Lung (tissue), 11 donors: ENCODE measurements at regions not wholly inside any gene's neighbourhood (a gene's known extent, or its start where the extent isn't known, plus 50 kb on each side); places are given as distances from the start of the nearest gene placed in this dataset.

Source experiments
- ATAC-seq: fragments of 200-7000 bp; cut with Tn5 transposase; one replicate; pipeline ENCODE4 v1.9.1; 2020; ENCODE audit warnings: moderate number of reproducible peaks; ENCODE audit not compliant: insufficient read depth, low FRiP score
- DNase-seq, 3 donors: peaks; one replicate each; pipeline ENCODE4 v3.0.0-alpha.2; 2013 to 2017
- H3K27ac ChIP-seq, 2 donors: one replicate each; pipeline ENCODE4 v1.5.1; 2013; ENCODE audit warnings: mild to moderate bottlenecking in 2 of 2, moderate library complexity in 2 of 2, control low read depth in 1 of 2, inconsistent platforms in 1 of 2, low read depth in 1 of 2, low read length in 1 of 2
- H3K27me3 ChIP-seq, 3 donors: one replicate each; pipeline ENCODE4 v1.5.1; 2013; ENCODE audit warnings: low read length in 2 of 3; ENCODE audit not compliant: control insufficient read depth in 3 of 3, insufficient read depth in 3 of 3
- H3K36me3 ChIP-seq, 4 donors: one replicate each; pipeline ENCODE4 v1.5.1; 2013; ENCODE audit warnings: low read length in 4 of 4, mild to moderate bottlenecking in 1 of 4, moderate library complexity in 1 of 4; ENCODE audit not compliant: control insufficient read depth in 4 of 4, insufficient read depth in 4 of 4
- H3K4me1 ChIP-seq, 5 donors: one replicate each; pipeline ENCODE4 v1.5.1; 2013; ENCODE audit warnings: low read length in 5 of 5, mild to moderate bottlenecking in 2 of 5, moderate library complexity in 1 of 5; ENCODE audit not compliant: control insufficient read depth in 5 of 5, insufficient read depth in 5 of 5
- H3K4me3 ChIP-seq: one replicate; pipeline ENCODE4 v1.5.1; 2013; ENCODE audit warnings: mild to moderate bottlenecking, control low read depth, moderate library complexity
- H3K9ac ChIP-seq, 2 donors: one replicate each; pipeline ENCODE4 v1.5.1; 2013; ENCODE audit warnings: low read length in 2 of 2, control low read depth in 1 of 2; ENCODE audit not compliant: insufficient read depth in 1 of 2
- H3K9me3 ChIP-seq, 4 donors: one replicate each; pipeline ENCODE4 v1.5.1; 2013; ENCODE audit warnings: low read length in 3 of 4, mild to moderate bottlenecking in 1 of 4, moderate library complexity in 1 of 4; ENCODE audit not compliant: control insufficient read depth in 4 of 4, insufficient read depth in 3 of 4
- WGBS, 2 donors: extraction: QIAGEN DNeasy Blood & Tissue Kit; methylation state at CpG; one replicate each; pipeline ENCODE4 v1.1.7; 2013; 5-methylcytosine and 5-hydroxymethylcytosine counted together
- TF ChIP-seq, protein P1 (sequence below): IDR thresholded peaks from 2 replicates; pipeline ENCODE4 v1.5.1; 2012; ENCODE audit warnings: mild to moderate bottlenecking; ENCODE audit errors: control extremely low read depth, extremely low read depth
- donor health status: control.
- donor health status: control.
- donor health status: Bipolar disorder and iron deficiency.
- donor health status: healthy.
- donor health status: DM: yes; HTN: yes; CAD: no.

DNA sequence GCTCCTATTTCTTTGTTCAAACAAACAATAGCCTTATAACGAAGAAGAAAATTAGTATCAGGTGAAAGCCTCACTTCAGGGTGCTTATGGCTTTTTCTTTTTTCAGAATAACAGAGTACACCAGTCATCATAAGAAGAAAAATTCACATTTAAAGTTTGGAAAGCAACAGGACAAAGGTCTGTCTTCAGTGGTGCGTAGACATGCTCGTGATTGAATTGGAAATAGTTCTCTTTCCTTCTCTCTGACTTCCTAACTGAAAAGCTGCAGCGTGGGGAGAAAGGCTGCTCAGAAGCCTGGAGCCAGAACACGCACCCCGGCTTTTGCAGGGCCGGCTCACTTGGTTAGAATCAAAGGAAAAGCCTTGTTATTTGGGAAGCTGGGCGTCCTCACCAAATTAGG is 127.6 kb upstream of the ZNF516 start:
- Histone ChIP-seq H3K27ac (no peak overlapping the region), H3K9ac (no peak overlapping the region), H3K9me3 (no peaks in the 10 kb centered on the region), H3K4me3 (no peak overlapping the region), H3K27me3 (no peaks in the 10 kb centered on the region), H3K36me3 (no peaks in the 10 kb centered on the region), H3K4me1 (peaks cover 0 to 44% (median 25%) of the 10 kb centered on the region in 5 donors)
- DNase-seq (peak in 1 of 3 donors; percentile 25), ATAC-seq (no peak)
- 84 to 87% methylated on average over 8 of the region's 8 CpGs for WGBS, 2 donors
- TF ChIP-seq, protein P1, sequence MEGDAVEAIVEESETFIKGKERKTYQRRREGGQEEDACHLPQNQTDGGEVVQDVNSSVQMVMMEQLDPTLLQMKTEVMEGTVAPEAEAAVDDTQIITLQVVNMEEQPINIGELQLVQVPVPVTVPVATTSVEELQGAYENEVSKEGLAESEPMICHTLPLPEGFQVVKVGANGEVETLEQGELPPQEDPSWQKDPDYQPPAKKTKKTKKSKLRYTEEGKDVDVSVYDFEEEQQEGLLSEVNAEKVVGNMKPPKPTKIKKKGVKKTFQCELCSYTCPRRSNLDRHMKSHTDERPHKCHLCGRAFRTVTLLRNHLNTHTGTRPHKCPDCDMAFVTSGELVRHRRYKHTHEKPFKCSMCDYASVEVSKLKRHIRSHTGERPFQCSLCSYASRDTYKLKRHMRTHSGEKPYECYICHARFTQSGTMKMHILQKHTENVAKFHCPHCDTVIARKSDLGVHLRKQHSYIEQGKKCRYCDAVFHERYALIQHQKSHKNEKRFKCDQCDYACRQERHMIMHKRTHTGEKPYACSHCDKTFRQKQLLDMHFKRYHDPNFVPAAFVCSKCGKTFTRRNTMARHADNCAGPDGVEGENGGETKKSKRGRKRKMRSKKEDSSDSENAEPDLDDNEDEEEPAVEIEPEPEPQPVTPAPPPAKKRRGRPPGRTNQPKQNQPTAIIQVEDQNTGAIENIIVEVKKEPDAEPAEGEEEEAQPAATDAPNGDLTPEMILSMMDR = no peak

DNA sequence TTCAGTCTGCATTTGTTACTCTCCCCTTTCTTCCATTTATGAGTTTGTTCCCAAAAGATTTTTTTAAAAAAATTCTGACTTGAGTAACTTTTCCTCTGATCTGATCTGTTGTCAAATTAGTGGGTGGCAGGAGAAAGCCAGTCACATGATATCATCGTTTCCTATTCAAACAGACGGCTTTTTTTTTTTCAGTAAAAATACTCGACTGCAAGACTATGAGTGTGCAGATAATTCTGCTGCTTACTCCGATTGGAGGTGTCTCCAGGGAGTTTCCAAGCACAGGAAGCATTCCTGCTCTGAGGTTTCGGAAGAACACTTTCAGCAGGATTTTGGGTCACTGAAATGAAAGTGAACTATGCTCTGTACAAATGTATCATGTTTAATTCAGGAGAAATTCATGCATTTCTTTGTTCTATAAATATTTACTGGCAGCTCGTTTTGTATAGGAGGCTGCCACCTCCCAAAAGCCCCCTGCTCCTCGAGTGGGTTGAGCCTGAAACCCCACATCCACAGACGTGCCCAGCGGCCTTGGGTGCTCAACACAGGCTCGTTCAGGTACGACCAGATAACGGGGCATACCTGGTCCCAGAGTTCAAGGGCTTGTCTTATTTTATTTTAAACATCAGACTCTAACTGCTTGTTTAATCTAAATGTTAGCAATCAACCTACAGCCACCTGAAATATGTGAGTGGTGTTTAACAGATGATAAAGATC is 126.9 kb upstream of the ZNF516 start:
- Histone ChIP-seq H3K4me3 (no peak overlapping the region), H3K9me3 (no peaks in the 10 kb centered on the region), H3K27me3 (no peaks in the 10 kb centered on the region), H3K4me1 (peaks cover 0 to 44% (median 25%) of the 10 kb centered on the region in 5 donors), H3K36me3 (no peaks in the 10 kb centered on the region), H3K9ac (peak overlapping the region in 1 of 2 donors; percentile 68), H3K27ac (no peak overlapping the region)
- 25 to 29% methylated on average over 12 of the region's 12 CpGs for WGBS, 2 donors
- TF ChIP-seq, protein P1 = no peak
- DNase-seq (peak in 2 of 3 donors; percentile 64 to 67), ATAC-seq (no peak)

DNA sequence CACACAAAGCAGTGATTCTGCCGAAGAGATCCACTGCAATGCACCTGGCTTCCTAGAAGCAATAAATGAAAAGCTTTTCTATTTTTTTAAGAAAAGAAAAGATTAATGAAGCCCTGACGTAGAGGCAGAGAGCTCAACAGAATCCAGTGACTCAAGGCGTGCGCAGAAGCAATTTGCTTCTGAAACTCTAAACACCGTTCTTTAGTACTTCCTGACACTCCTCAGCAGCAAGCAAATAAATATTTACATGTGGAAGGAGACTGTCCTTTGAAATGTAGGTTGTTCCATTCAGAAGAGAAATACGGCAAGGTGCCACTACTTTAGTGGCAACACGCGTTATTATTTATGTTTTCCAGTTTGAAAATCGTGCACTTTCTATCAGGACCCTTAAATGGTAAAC is 126.2 kb upstream of the ZNF516 start:
- Histone ChIP-seq H3K27me3 (no peaks in the 10 kb centered on the region), H3K27ac (no peak overlapping the region), H3K9me3 (no peaks in the 10 kb centered on the region), H3K4me3 (no peak overlapping the region), H3K4me1 (peaks cover 0 to 44% (median 25%) of the 10 kb centered on the region in 5 donors), H3K36me3 (no peaks in the 10 kb centered on the region), H3K9ac (peak overlapping the region in 1 of 2 donors; percentile 85)
- TF ChIP-seq, protein P1 = no peak
- WGBS, 2 donors = 41 to 50% methylated on average over 9 of the region's 9 CpGs
- DNase-seq (peak in 2 of 3 donors; percentile 52 to 54), ATAC-seq (no peak)
